ENCODE measurements at regions not wholly inside any gene's neighbourhood (a gene's known extent, or its start where the extent isn't known, plus 50 kb on each side); places are given as distances from the start of the nearest gene placed in this dataset.

DNA sequence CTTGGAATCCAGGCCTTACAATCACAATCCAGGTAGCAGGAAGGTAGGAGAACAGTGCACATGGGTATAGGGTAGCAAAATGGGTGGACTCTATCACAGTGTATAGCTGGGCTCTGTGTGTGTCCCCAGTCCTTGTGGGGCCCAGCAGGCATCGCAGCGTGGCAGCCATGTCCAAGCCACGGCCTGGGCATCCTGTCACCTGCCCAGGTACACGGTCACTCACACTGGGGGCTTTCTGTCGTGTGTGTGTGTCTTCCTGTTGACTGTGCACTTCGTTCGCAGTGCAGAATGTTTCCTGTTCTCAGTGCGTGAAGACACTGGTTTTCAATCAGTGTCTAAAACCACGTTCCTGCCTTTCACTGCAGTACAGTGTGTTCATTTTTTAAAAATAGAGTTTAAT lies 523.2 kb upstream of the JARID2 start:
- no peak overlapping the region for H3K4me2 ChIP-seq (ENCODE audit: low read depth, low read length, poor library complexity, severe bottlenecking)
- H3F3A ChIP-seq (ENCODE audit: insufficient read depth): no peaks in the 10 kb centered on the region
- H3K27me3 ChIP-seq (ENCODE audit: low read length): no peaks in the 10 kb centered on the region
- no peak overlapping the region for H3K27ac ChIP-seq (ENCODE audit: low read depth, low read length)
- H3K36me3 ChIP-seq (ENCODE audit: low read length): no peaks in the 10 kb centered on the region
- TF ChIP-seq, protein P1, sequence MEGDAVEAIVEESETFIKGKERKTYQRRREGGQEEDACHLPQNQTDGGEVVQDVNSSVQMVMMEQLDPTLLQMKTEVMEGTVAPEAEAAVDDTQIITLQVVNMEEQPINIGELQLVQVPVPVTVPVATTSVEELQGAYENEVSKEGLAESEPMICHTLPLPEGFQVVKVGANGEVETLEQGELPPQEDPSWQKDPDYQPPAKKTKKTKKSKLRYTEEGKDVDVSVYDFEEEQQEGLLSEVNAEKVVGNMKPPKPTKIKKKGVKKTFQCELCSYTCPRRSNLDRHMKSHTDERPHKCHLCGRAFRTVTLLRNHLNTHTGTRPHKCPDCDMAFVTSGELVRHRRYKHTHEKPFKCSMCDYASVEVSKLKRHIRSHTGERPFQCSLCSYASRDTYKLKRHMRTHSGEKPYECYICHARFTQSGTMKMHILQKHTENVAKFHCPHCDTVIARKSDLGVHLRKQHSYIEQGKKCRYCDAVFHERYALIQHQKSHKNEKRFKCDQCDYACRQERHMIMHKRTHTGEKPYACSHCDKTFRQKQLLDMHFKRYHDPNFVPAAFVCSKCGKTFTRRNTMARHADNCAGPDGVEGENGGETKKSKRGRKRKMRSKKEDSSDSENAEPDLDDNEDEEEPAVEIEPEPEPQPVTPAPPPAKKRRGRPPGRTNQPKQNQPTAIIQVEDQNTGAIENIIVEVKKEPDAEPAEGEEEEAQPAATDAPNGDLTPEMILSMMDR (IDR thresholded peaks at IDR 0.05; ENCODE audit: insufficient read depth, low read length, poor library complexity, severe bottlenecking): no peak
- TF ChIP-seq EZH2phosphoT487 (conservative IDR thresholded peaks at IDR 0.05; ENCODE audit: low read length): no peak
- no peak overlapping the region for H2AFZ ChIP-seq (ENCODE audit: low read depth, low read length, severe bottlenecking)
- H3K9me2 ChIP-seq (replicated peaks; ENCODE audit: insufficient read depth, low read length): no peaks in the 10 kb centered on the region
- H3K4me3 ChIP-seq (ENCODE audit: insufficient read depth, low read length, poor library complexity, severe bottlenecking): no peak overlapping the region
- no peak overlapping the region for H3K9ac ChIP-seq (ENCODE audit: low read length)
- H3K79me2 ChIP-seq (ENCODE audit: insufficient read depth, low read length): no peaks in the 10 kb centered on the region
- no peaks in the 10 kb centered on the region for H3K9me3 ChIP-seq (ENCODE audit: insufficient read depth, low read length)
- no peaks in the 10 kb centered on the region for H4K20me1 ChIP-seq (ENCODE audit: low read depth, low read length)

DNA sequence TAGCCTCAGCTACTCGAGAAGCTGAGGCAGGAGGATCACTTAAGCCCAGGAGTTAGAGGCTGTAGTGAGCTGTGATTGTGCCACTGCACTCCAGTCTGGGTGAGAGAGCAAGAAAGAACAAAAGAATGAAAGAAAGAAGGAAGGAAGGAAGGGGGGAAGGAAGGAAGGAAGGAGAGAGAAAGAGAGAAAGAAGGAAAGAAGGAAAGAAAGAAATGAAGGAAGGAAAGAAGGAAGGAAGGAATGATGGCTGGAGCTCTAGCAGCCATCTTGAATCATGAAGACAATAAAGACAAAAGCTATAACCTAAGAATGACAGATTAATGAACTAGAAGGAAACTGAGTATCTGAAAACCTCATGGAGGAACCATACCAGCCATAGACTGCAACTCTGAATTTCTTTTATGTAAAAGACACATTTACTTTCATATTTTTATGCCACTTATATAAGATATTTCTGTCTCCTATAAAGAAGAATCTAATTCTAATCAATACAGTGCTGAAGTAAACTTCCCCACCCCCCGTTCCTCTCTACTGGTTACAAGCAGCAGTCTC lies 522.3 kb upstream of the JARID2 start:
- no peak overlapping the region for H3K4me2 ChIP-seq (ENCODE audit: low read depth, low read length, poor library complexity, severe bottlenecking)
- H3K36me3 ChIP-seq (ENCODE audit: low read length): no peaks in the 10 kb centered on the region
- no peak overlapping the region for H3K9ac ChIP-seq (ENCODE audit: low read length)
- no peaks in the 10 kb centered on the region for H3K27me3 ChIP-seq (ENCODE audit: low read length)
- H3K79me2 ChIP-seq (ENCODE audit: insufficient read depth, low read length): no peaks in the 10 kb centered on the region
- no peak overlapping the region for H2AFZ ChIP-seq (ENCODE audit: low read depth, low read length, severe bottlenecking)
- H3F3A ChIP-seq (ENCODE audit: insufficient read depth): no peaks in the 10 kb centered on the region
- no peaks in the 10 kb centered on the region for H4K20me1 ChIP-seq (ENCODE audit: low read depth, low read length)
- no peak overlapping the region for H3K4me3 ChIP-seq (ENCODE audit: insufficient read depth, low read length, poor library complexity, severe bottlenecking)
- no peaks in the 10 kb centered on the region for H3K9me3 ChIP-seq (ENCODE audit: insufficient read depth, low read length)
- TF ChIP-seq, protein P1 (IDR thresholded peaks at IDR 0.05; ENCODE audit: insufficient read depth, low read length, poor library complexity, severe bottlenecking): no peak
- TF ChIP-seq EZH2phosphoT487 (conservative IDR thresholded peaks at IDR 0.05; ENCODE audit: low read length): no peak
- H3K9me2 ChIP-seq (replicated peaks; ENCODE audit: insufficient read depth, low read length): no peaks in the 10 kb centered on the region
- H3K27ac ChIP-seq (ENCODE audit: low read depth, low read length): no peak overlapping the region

DNA sequence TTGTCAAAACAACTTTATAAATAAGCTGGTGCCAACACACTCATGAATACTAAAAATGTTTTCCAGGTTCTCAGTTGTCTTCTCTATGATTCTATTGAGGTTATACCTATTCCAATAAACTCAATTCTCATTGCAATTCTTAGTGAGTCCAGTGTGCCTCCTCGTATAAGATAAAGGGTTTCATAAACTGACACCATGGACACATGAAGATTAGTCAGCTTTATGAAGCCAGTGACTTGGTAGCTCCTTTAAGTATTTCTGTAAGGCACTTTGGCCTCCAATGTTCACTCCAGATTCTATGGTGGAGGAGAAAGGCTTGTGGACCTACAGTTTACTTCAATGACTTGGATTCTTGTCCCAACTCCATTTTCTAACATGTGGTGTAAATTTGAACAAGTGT lies 521.3 kb upstream of the JARID2 start:
- no peaks in the 10 kb centered on the region for H3K9me3 ChIP-seq (ENCODE audit: insufficient read depth, low read length)
- no peak overlapping the region for H3K4me2 ChIP-seq (ENCODE audit: low read depth, low read length, poor library complexity, severe bottlenecking)
- no peaks in the 10 kb centered on the region for H3K36me3 ChIP-seq (ENCODE audit: low read length)
- no peaks in the 10 kb centered on the region for H3F3A ChIP-seq (ENCODE audit: insufficient read depth)
- no peak overlapping the region for H3K4me3 ChIP-seq (ENCODE audit: insufficient read depth, low read length, poor library complexity, severe bottlenecking)
- H3K9ac ChIP-seq (ENCODE audit: low read length): no peak overlapping the region
- H4K20me1 ChIP-seq (ENCODE audit: low read depth, low read length): no peaks in the 10 kb centered on the region
- no peak overlapping the region for H3K27ac ChIP-seq (ENCODE audit: low read depth, low read length)
- no peaks in the 10 kb centered on the region for H3K27me3 ChIP-seq (ENCODE audit: low read length)
- H2AFZ ChIP-seq (ENCODE audit: low read depth, low read length, severe bottlenecking): no peak overlapping the region
- TF ChIP-seq, protein P1 (IDR thresholded peaks at IDR 0.05; ENCODE audit: insufficient read depth, low read length, poor library complexity, severe bottlenecking): no peak
- H3K79me2 ChIP-seq (ENCODE audit: insufficient read depth, low read length): no peaks in the 10 kb centered on the region
- H3K9me2 ChIP-seq (replicated peaks; ENCODE audit: insufficient read depth, low read length): no peaks in the 10 kb centered on the region
